ENCODE measurements at regions not wholly inside any gene's neighbourhood (a gene's known extent, or its start where the extent isn't known, plus 50 kb on each side); places are given as distances from the start of the nearest gene placed in this dataset.
"Not testable (repeated sequence)": the region's sequence is repeated elsewhere in the genome, so short reads cannot be mapped to it uniquely, and the experiment has no call there.

- DNase-seq, result no peak
Observed at GRCh38 chr6:22135395-22135794, 161.4 kb downstream of the PRL start.

- not testable (repeated sequence) for DNase-seq
Observed at GRCh38 chr6:22140736-22141135, 156.1 kb downstream of the PRL start.

GRCh38 chr6:22141241-22141745, 155.5 kb downstream of the PRL start:
- DNase-seq, result no peak

GRCh38 chr6:22142856-22143255, 154.0 kb downstream of the PRL start:
- DNase-seq, result no peak

GRCh38 chr6:22145376-22145775, 151.5 kb downstream of the PRL start:
- DNase-seq, result peak in 2 of 56 donors; percentile 12 to 21

GRCh38 chr6:22145823-22146677, 150.8 kb downstream of the PRL start:
- peak in 55 of 56 donors; percentile 13 to 88 (median 75) for DNase-seq

GRCh38 chr6:22146678-22146930, 150.2 kb downstream of the PRL start:
- peak in 29 of 56 donors; percentile 21 to 80 (median 58) for DNase-seq

GRCh38 chr6:22146931-22147701, 149.7 kb downstream of the PRL start:
- peak in 48 of 56 donors; percentile 7 to 81 (median 55) for DNase-seq

GRCh38 chr6:22147921-22148776, 148.7 kb downstream of the PRL start:
- peak in 45 of 56 donors; percentile 5 to 68 (median 39) for DNase-seq

- DNase-seq, result peak in 18 of 56 donors; percentile 1 to 38 (median 10)
Observed at GRCh38 chr6:22149096-22149495, 147.7 kb downstream of the PRL start.

GRCh38 chr6:22149501-22150367, 147.1 kb downstream of the PRL start:
- peak in 43 of 56 donors; percentile 6 to 68 (median 30) for DNase-seq

- no peak for DNase-seq
Observed at GRCh38 chr6:22150368-22151035, 146.3 kb downstream of the PRL start.

GRCh38 chr6:22151892-22152291, 144.9 kb downstream of the PRL start:
- DNase-seq, result no peak

- DNase-seq, result no peak
Observed at GRCh38 chr6:22152841-22153240, 144.0 kb downstream of the PRL start.

- DNase-seq, result no peak
Observed at GRCh38 chr6:22153384-22154158, 143.3 kb downstream of the PRL start.

- DNase-seq, result no peak
Observed at GRCh38 chr6:22155551-22155950, 141.3 kb downstream of the PRL start.

GRCh38 chr6:22157233-22157632, 139.6 kb downstream of the PRL start:
- DNase-seq, result no peak

GRCh38 chr6:22164236-22164635, 132.6 kb downstream of the PRL start:
- DNase-seq, result no peak

- not testable (repeated sequence) for DNase-seq
Observed at GRCh38 chr6:22171006-22171405, 125.8 kb downstream of the PRL start.

Data from nucleus accumbens (tissue), 56 donors.